ENCODE measurements at regions not wholly inside any gene's neighbourhood (a gene's known extent, or its start where the extent isn't known, plus 50 kb on each side); places are given as distances from the start of the nearest gene placed in this dataset.
"Not testable (repeated sequence)": the region's sequence is repeated elsewhere in the genome, so short reads cannot be mapped to it uniquely, and the experiment has no call there.

- no peaks in the 10 kb centered on the region for H3K27me3 ChIP-seq (ENCODE audit: control insufficient read depth, insufficient read depth, low read length, poor library complexity, severe bottlenecking)
- H3K9me3 ChIP-seq (ENCODE audit: control insufficient read depth, low read length): peaks cover 17% of the 10 kb centered on the region
- WGBS, 2 experiments: 59 to 62% methylated on average over 12 of the region's 12 CpGs
- no peaks in the 10 kb centered on the region for H3K4me1 ChIP-seq (ENCODE audit: control insufficient read depth, insufficient read depth, low read length)
- H3K4me3 ChIP-seq (ENCODE audit: insufficient read depth, low read depth, low read length): no peak overlapping the region
- no peak overlapping the region for H3K27ac ChIP-seq (ENCODE audit: insufficient read depth, low read depth, low read length, poor library complexity, severe bottlenecking)
- no peaks in the 10 kb centered on the region for H3K36me3 ChIP-seq (ENCODE audit: control insufficient read depth, insufficient read depth, low read length)
These were observed 750.2 kb downstream of the TMEM121 start for GRCh38 chr14:106276326-106277267.

DNA sequence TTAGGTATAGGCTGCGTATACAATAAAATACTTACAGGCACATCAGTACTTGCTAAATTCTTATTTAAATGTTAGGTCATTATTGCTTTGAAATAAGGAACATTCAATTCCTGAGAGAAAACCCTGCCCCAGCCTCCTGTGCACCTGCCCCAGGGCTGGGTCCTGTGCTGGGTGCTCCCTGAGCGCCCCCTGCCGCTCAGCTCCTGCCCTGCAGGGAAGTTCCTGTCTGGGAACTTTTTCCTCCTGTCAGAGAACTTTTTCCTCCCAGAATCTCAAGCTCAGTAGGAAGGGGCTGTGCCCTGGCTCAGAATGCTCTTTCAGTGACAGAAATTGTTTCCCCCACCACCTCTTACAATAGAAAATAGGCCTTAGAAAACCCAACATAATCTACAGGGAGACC lies 751.1 kb downstream of the TMEM121 start:
- H3K36me3 ChIP-seq (ENCODE audit: control insufficient read depth, insufficient read depth, low read length): no peaks in the 10 kb centered on the region
- H3K9me3 ChIP-seq (ENCODE audit: control insufficient read depth, low read length): peaks cover 17% of the 10 kb centered on the region
- WGBS, 2 experiments: 16 to 19% methylated on average over 2 of the region's 3 CpGs
- no peak overlapping the region for H3K27ac ChIP-seq (ENCODE audit: insufficient read depth, low read depth, low read length, poor library complexity, severe bottlenecking)
- H3K4me1 ChIP-seq (ENCODE audit: control insufficient read depth, insufficient read depth, low read length): no peaks in the 10 kb centered on the region
- no peak overlapping the region for H3K4me3 ChIP-seq (ENCODE audit: insufficient read depth, low read depth, low read length)
- no peaks in the 10 kb centered on the region for H3K27me3 ChIP-seq (ENCODE audit: control insufficient read depth, insufficient read depth, low read length, poor library complexity, severe bottlenecking)

DNA sequence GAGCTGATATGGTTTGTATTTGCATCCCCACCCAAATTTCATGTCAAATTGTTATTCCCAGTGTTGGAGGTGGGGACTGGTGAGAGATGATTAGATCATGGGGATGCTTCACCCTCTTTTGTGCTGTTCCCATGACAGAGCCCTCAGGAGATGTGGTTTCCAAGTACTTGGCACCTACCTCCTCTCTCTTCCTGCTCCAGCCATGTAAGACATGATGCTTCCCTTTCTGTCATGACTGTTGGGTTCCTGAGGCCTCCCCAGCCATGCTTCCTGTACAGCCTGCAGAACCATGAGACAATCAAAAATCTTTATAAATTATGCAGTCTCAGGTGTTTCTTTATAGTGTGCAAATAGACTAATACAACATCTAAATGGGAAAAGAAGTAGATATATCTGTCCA lies 754.5 kb downstream of the TMEM121 start:
- Histone ChIP-seq H3K36me3 (ENCODE audit: control insufficient read depth, insufficient read depth, low read length) (no peaks in the 10 kb centered on the region), H3K4me3 (ENCODE audit: insufficient read depth, low read depth, low read length) (no peak overlapping the region), H3K4me1 (ENCODE audit: control insufficient read depth, insufficient read depth, low read length) (no peaks in the 10 kb centered on the region), H3K27ac (ENCODE audit: insufficient read depth, low read depth, low read length, poor library complexity, severe bottlenecking) (no peak overlapping the region), H3K9me3 (ENCODE audit: control insufficient read depth, low read length) (peaks cover 16% of the 10 kb centered on the region), H3K27me3 (ENCODE audit: control insufficient read depth, insufficient read depth, low read length, poor library complexity, severe bottlenecking) (no peaks in the 10 kb centered on the region)

DNA sequence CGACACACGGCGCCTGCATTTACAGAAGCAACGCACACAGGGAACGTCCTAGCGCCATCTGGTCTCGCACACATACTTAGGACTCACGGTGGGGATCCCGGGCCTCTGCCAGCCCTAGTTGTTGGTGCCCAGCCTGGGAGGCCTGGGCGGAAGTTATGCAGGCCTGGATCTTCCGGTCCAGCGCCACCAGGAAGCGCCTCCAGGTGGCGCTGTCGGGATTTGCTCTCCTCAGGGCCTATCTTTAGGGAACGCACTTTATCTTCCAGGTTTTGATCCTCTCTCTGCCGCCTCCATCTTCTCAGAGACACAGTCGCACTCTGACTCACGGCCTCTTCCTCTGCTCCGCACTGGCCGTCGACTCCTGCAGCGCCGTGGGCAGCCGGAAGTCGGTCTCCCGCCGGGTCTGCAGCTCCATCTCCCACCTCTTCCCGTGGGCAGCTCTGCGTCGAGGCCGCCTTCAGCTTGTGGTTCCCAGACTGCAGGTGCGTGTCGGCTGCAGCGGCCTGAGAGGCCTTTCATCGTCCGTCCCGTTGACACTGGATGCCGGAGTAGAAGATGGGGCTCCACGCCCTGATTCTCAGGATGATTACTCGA lies 760.4 kb downstream of the TMEM121 start:
- WGBS, 2 experiments: 88% methylated on average over 41 of the region's 41 CpGs
- Histone ChIP-seq H3K27ac (ENCODE audit: insufficient read depth, low read depth, low read length, poor library complexity, severe bottlenecking) (no peak overlapping the region), H3K27me3 (ENCODE audit: control insufficient read depth, insufficient read depth, low read length, poor library complexity, severe bottlenecking) (no peaks in the 10 kb centered on the region), H3K36me3 (ENCODE audit: control insufficient read depth, insufficient read depth, low read length) (no peaks in the 10 kb centered on the region), H3K4me3 (ENCODE audit: insufficient read depth, low read depth, low read length) (no peak overlapping the region), H3K4me1 (ENCODE audit: control insufficient read depth, insufficient read depth, low read length) (no peaks in the 10 kb centered on the region), H3K9me3 (ENCODE audit: control insufficient read depth, low read length) (peaks cover 19% of the 10 kb centered on the region)

DNA sequence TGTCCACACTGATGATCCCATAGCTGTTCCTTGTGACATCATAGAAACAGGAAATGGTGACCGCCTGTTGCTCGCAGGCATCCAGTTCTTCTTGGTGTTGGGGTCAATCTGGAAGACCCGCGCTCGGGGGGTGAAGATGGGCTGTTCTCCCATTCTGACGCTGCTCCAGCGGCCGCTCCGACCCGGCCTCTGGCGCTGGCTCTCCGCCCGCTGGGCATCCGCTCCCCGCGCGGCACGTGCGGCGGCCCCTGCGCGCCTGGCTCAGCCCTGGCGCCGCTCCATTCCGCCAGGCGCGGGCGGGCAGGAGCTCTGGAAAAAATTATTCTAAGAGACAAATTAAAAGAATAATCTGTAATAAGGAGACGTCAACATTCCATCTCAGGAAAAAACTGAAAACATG lies 761.1 kb downstream of the TMEM121 start:
- 85 to 92% methylated on average over 25 to 28 of the region's 29 CpGs for WGBS, 2 experiments
- H3K9me3 ChIP-seq (ENCODE audit: control insufficient read depth, low read length): peaks cover 19% of the 10 kb centered on the region
- H3K27me3 ChIP-seq (ENCODE audit: control insufficient read depth, insufficient read depth, low read length, poor library complexity, severe bottlenecking): no peaks in the 10 kb centered on the region
- H3K27ac ChIP-seq (ENCODE audit: insufficient read depth, low read depth, low read length, poor library complexity, severe bottlenecking): no peak overlapping the region
- no peaks in the 10 kb centered on the region for H3K4me1 ChIP-seq (ENCODE audit: control insufficient read depth, insufficient read depth, low read length)
- H3K36me3 ChIP-seq (ENCODE audit: control insufficient read depth, insufficient read depth, low read length): no peaks in the 10 kb centered on the region
- no peak overlapping the region for H3K4me3 ChIP-seq (ENCODE audit: insufficient read depth, low read depth, low read length)

DNA sequence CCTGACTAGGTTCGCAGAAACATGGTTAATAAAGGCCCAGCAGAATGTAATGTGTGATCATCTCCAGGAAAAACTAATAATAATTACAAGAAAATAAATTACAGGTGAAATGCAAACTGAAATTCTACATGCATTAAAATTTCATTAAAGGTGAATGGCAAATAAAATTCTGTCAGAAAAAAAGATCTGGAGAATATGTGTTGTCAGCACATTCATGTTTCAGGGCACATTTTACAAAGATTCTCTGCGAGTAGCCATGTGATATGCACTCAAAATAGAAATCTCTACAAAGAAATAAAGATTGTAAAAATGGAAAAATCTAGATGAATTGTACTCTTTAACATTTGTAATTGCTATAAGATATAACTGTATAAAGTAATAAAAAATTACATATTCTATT lies 765.2 kb downstream of the TMEM121 start:
- Histone ChIP-seq H3K27me3 (ENCODE audit: control insufficient read depth, insufficient read depth, low read length, poor library complexity, severe bottlenecking) (no peaks in the 10 kb centered on the region), H3K4me1 (ENCODE audit: control insufficient read depth, insufficient read depth, low read length) (no peaks in the 10 kb centered on the region), H3K4me3 (ENCODE audit: insufficient read depth, low read depth, low read length) (no peak overlapping the region), H3K9me3 (ENCODE audit: control insufficient read depth, low read length) (peaks cover 14% of the 10 kb centered on the region), H3K36me3 (ENCODE audit: control insufficient read depth, insufficient read depth, low read length) (no peaks in the 10 kb centered on the region), H3K27ac (ENCODE audit: insufficient read depth, low read depth, low read length, poor library complexity, severe bottlenecking) (no peak overlapping the region)
- WGBS, 2 experiments: 75% methylated on average over 2 of the region's 2 CpGs; no CpG with 5 or more reads in 1 of the 2 experiments

DNA sequence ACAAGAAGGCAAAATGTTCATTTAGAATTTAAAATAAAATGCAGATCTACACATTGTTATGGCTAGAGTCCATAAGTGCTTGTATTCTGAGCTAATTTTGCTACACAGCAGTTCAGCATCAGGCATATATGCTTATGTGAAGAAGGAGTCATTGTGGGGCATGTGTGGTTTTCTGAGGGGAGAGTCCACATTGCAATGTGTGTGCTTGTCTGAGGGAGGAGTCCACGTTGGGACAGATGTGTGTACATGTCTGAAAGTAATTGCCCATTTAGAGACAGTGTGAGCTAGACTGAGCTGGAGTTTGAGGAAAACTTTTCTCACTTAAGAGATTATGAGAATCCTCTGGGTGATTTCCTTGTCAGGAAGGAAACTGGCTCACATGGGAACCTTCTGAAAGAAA lies 767.9 kb downstream of the TMEM121 start:
- no peak overlapping the region for H3K27ac ChIP-seq (ENCODE audit: insufficient read depth, low read depth, low read length, poor library complexity, severe bottlenecking)
- no peak overlapping the region for H3K4me3 ChIP-seq (ENCODE audit: insufficient read depth, low read depth, low read length)
- 8 to 11% methylated on average over 1 of the region's 1 CpG for WGBS, 2 experiments
- H3K4me1 ChIP-seq (ENCODE audit: control insufficient read depth, insufficient read depth, low read length): no peaks in the 10 kb centered on the region
- H3K27me3 ChIP-seq (ENCODE audit: control insufficient read depth, insufficient read depth, low read length, poor library complexity, severe bottlenecking): no peaks in the 10 kb centered on the region
- peaks cover 13% of the 10 kb centered on the region for H3K9me3 ChIP-seq (ENCODE audit: control insufficient read depth, low read length)
- H3K36me3 ChIP-seq (ENCODE audit: control insufficient read depth, insufficient read depth, low read length): no peaks in the 10 kb centered on the region

GRCh38 chr14:106300951-106301510 lies 774.6 kb downstream of the TMEM121 start:
- 73 to 74% methylated on average over 2 of the region's 2 CpGs for WGBS, 2 experiments
- peaks cover 20% of the 10 kb centered on the region for H3K9me3 ChIP-seq (ENCODE audit: control insufficient read depth, low read length)

GRCh38 chr14:106301609-106302008 lies 775.2 kb downstream of the TMEM121 start:
- not testable (repeated sequence) for H3K36me3 ChIP-seq (ENCODE audit: control insufficient read depth, insufficient read depth, low read length); H3K27me3 ChIP-seq (ENCODE audit: control insufficient read depth, insufficient read depth, low read length, poor library complexity, severe bottlenecking); H3K27ac ChIP-seq (ENCODE audit: insufficient read depth, low read depth, low read length, poor library complexity, severe bottlenecking); H3K4me1 ChIP-seq (ENCODE audit: control insufficient read depth, insufficient read depth, low read length); H3K4me3 ChIP-seq (ENCODE audit: insufficient read depth, low read depth, low read length)
- 79 to 81% methylated on average over 4 of the region's 4 CpGs for WGBS, 2 experiments
- H3K9me3 ChIP-seq (ENCODE audit: control insufficient read depth, low read length): peaks cover 23% of the 10 kb centered on the region

More at GRCh38 chr14:106300951-106301510, 774.6 kb downstream of the TMEM121 start:
- H3K4me1 ChIP-seq (ENCODE audit: control insufficient read depth, insufficient read depth, low read length); H3K36me3 ChIP-seq (ENCODE audit: control insufficient read depth, insufficient read depth, low read length); H3K27me3 ChIP-seq (ENCODE audit: control insufficient read depth, insufficient read depth, low read length, poor library complexity, severe bottlenecking); H3K27ac ChIP-seq (ENCODE audit: insufficient read depth, low read depth, low read length, poor library complexity, severe bottlenecking); H3K4me3 ChIP-seq (ENCODE audit: insufficient read depth, low read depth, low read length): not testable (repeated sequence)

DNA sequence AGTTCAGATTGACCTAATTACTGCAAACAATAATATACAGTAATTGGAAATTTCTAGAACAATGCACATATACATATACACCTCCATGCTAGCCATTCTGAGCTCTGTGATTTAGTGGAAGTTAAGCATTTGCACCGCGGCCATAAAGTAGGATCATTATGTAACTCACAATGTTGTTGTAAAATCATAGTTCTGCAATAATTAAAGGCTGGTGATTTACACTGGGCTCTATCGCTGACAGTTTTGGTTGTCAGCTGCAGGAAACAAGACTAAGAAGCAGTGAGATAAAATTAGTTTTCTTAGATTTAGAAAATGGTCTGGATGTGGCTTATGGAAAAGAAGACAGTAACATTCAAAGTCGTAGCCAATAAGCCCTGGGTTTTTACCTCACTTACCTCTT lies 776.3 kb downstream of the TMEM121 start:
- Histone ChIP-seq H3K4me1 (ENCODE audit: control insufficient read depth, insufficient read depth, low read length) (no peaks in the 10 kb centered on the region), H3K4me3 (ENCODE audit: insufficient read depth, low read depth, low read length) (no peak overlapping the region), H3K27ac (ENCODE audit: insufficient read depth, low read depth, low read length, poor library complexity, severe bottlenecking) (no peak overlapping the region), H3K9me3 (ENCODE audit: control insufficient read depth, low read length) (peaks cover 26% of the 10 kb centered on the region), H3K36me3 (ENCODE audit: control insufficient read depth, insufficient read depth, low read length) (no peaks in the 10 kb centered on the region), H3K27me3 (ENCODE audit: control insufficient read depth, insufficient read depth, low read length, poor library complexity, severe bottlenecking) (no peaks in the 10 kb centered on the region)
- WGBS, 2 experiments: 76% methylated on average over 4 of the region's 4 CpGs

All from ectodermal cell (in vitro differentiated cells).